HEK293T (cell line): ENCODE measurements at regions not wholly inside any gene's neighbourhood (a gene's known extent, or its start where the extent isn't known, plus 50 kb on each side); places are given as distances from the start of the nearest gene placed in this dataset.

Experiments
- CTCF ChIA-PET: fragments of 350-600 bp; formaldehyde crosslinking; extraction: SDS; loops from one replicate; lab custom pipeline; 2021; ENCODE audit warnings: antibody characterized with exemption, inconsistent platforms; lab: Yijun Ruan, JAX
- POLR2A ChIA-PET: fragments of 350-600 bp; formaldehyde crosslinking; extraction: SDS; loops from one replicate; lab custom pipeline; 2020; ENCODE audit warnings: antibody characterized with exemption, inconsistent platforms; lab: Yijun Ruan, JAX
- DNase-seq: peaks from one replicate; pipeline ENCODE4 v3.0.0; 2012; ENCODE audit warnings: mixed read lengths; ENCODE audit errors: extremely low spot score
- ARNT ChIP-seq: fragments of 450-650 bp; IDR thresholded peaks from 2 replicates; pipeline ENCODE4 v1.6.1; 2017; ENCODE audit warnings: mild to moderate bottlenecking
- BHLHE40 ChIP-seq: fragments of 450-650 bp; IDR thresholded peaks from 2 replicates; pipeline ENCODE4 v1.6.1; 2016; ENCODE audit warnings: mild to moderate bottlenecking, moderate library complexity, borderline replicate concordance
- CTBP1 ChIP-seq: fragments of 450-650 bp; IDR thresholded peaks from 2 replicates; pipeline ENCODE4 v1.6.1; 2016; ENCODE audit warnings: borderline replicate concordance
- ELF4 ChIP-seq: fragments of 450-650 bp; IDR thresholded peaks from 2 replicates; pipeline ENCODE4 v1.6.1; 2017; ENCODE audit warnings: antibody characterized with exemption
- FOXA1 ChIP-seq: fragments of 450-650 bp; IDR thresholded peaks from 2 replicates; pipeline ENCODE4 v1.6.1; 2016; ENCODE audit warnings: mild to moderate bottlenecking
- FOXK2 ChIP-seq: fragments of 450-650 bp; IDR thresholded peaks from 2 replicates; pipeline ENCODE4 v1.6.1; 2016; ENCODE audit warnings: mild to moderate bottlenecking
- FOXM1 ChIP-seq: fragments of 450-650 bp; IDR thresholded peaks from 2 replicates; pipeline ENCODE4 v1.6.1; 2017; ENCODE audit warnings: mild to moderate bottlenecking, borderline replicate concordance
- HDGF ChIP-seq: fragments of 450-650 bp; IDR thresholded peaks from 2 replicates; pipeline ENCODE4 v1.6.1; 2017; ENCODE audit warnings: antibody characterized with exemption, borderline replicate concordance
- L3MBTL2 ChIP-seq: fragments of 450-650 bp; conservative IDR thresholded peaks from 2 replicates; pipeline ENCODE4 v1.6.1; 2016; ENCODE audit warnings: mild to moderate bottlenecking
- LEF1 ChIP-seq: fragments of 450-650 bp; IDR thresholded peaks from 2 replicates; pipeline ENCODE4 v1.6.1; 2017; ENCODE audit warnings: mild to moderate bottlenecking, borderline replicate concordance
- NFRKB ChIP-seq: fragments of 450-650 bp; IDR thresholded peaks from 2 replicates; pipeline ENCODE4 v1.6.1; 2016; ENCODE audit warnings: mild to moderate bottlenecking, moderate library complexity
- PKNOX1 ChIP-seq: fragments of 450-650 bp; IDR thresholded peaks from 2 replicates; pipeline ENCODE4 v1.6.1; 2016
- SP1 ChIP-seq: fragments of 450-650 bp; IDR thresholded peaks from 2 replicates; pipeline ENCODE4 v1.6.1; 2017
- SUZ12 ChIP-seq: fragments of 450-650 bp; IDR thresholded peaks from 2 replicates; pipeline ENCODE4 v1.6.1; 2016; ENCODE audit warnings: mild to moderate bottlenecking
- TARDBP ChIP-seq: fragments of 450-650 bp; IDR thresholded peaks from 2 replicates; pipeline ENCODE4 v1.6.1; 2016
- ZNF384 ChIP-seq: fragments of 450-650 bp; IDR thresholded peaks from 2 replicates; pipeline ENCODE4 v1.6.1; 2016

- CTCF ChIA-PET, result no interaction called here
- POLR2A ChIA-PET, result no interaction called here
- DNase-seq, result no peak
- TF ChIP-seq FOXA1 (no peak), HDGF (no peak), BHLHE40 (no peak), TARDBP (no peak)
Measured at GRCh38 chr11:15697437-15698236, 582.9 kb downstream of the INSC start.

- TF ChIP-seq FOXM1 (no peak), ZNF384 (no peak), ARNT (no peak), BHLHE40 (no peak), CTBP1 (no peak), FOXK2 (no peak), SUZ12 (no peak), PKNOX1 (no peak), FOXA1 (no peak), TARDBP (no peak), SP1 (no peak), NFRKB (no peak)
- ChIA-PET POLR2A (no interaction called here), CTCF (no interaction called here)
- DNase-seq, result no peak
Measured at GRCh38 chr11:15698855-15699254, 584.1 kb downstream of the INSC start.

GRCh38 chr11:15699978-15700377 lies 585.3 kb downstream of the INSC start:
- POLR2A ChIA-PET, result no interaction called here
- no peak for DNase-seq
- CTCF ChIA-PET, result no interaction called here
- TF ChIP-seq SP1, result no peak
- TF ChIP-seq L3MBTL2, result no peak
- no peak for TF ChIP-seq ARNT
- no peak for TF ChIP-seq TARDBP

- DNase-seq, result no peak
- TF ChIP-seq PKNOX1 (no peak), L3MBTL2 (no peak), ARNT (no peak), FOXK2 (no peak), SUZ12 (no peak), BHLHE40 (no peak), HDGF (no peak), NFRKB (no peak), TARDBP (no peak), CTBP1 (no peak), ZNF384 (no peak), FOXA1 (no peak), SP1 (no peak), ELF4 (no peak), LEF1 (no peak), FOXM1 (no peak)
- CTCF ChIA-PET, result no interaction called here
- POLR2A ChIA-PET, result no interaction called here
Measured at GRCh38 chr11:15700456-15700855, 585.7 kb downstream of the INSC start.

- DNase-seq, result no peak
- CTCF ChIA-PET, result no interaction called here
- POLR2A ChIA-PET, result no interaction called here
- no peak for TF ChIP-seq TARDBP
- TF ChIP-seq ELF4, result no peak
- no peak for TF ChIP-seq FOXA1
- no peak for TF ChIP-seq SUZ12
- no peak for TF ChIP-seq SP1
- TF ChIP-seq L3MBTL2, result no peak
- TF ChIP-seq FOXM1, result no peak
- TF ChIP-seq NFRKB, result no peak
- no peak for TF ChIP-seq PKNOX1
- no peak for TF ChIP-seq ZNF384
- no peak for TF ChIP-seq FOXK2
- TF ChIP-seq ARNT, result no peak
- no peak for TF ChIP-seq HDGF
- TF ChIP-seq BHLHE40, result no peak
- no peak for TF ChIP-seq LEF1
- TF ChIP-seq CTBP1, result no peak
Measured at GRCh38 chr11:15704064-15704463, 589.3 kb downstream of the INSC start.

GRCh38 chr11:15704556-15704955 lies 589.8 kb downstream of the INSC start:
- ChIA-PET CTCF (no interaction called here), POLR2A (no interaction called here)
- TF ChIP-seq FOXK2 (no peak), ARNT (no peak), FOXM1 (no peak), L3MBTL2 (no peak)

GRCh38 chr11:15705891-15706290 lies 591.2 kb downstream of the INSC start:
- no peak for DNase-seq
- no peak for TF ChIP-seq ELF4
- TF ChIP-seq FOXA1, result no peak
- no peak for TF ChIP-seq FOXK2
- ChIA-PET POLR2A (no interaction called here), CTCF (no interaction called here)

More at GRCh38 chr11:15704556-15704955, 589.8 kb downstream of the INSC start:
- DNase-seq, result no peak
